Glomerular visceral epithelial cell (primary cell): ENCODE measurements at regions not wholly inside any gene's neighbourhood (a gene's known extent, or its start where the extent isn't known, plus 50 kb on each side); places are given as distances from the start of the nearest gene placed in this dataset.
A peak's percentile ranks its signal among the peaks of the same experiment; 100 is the strongest.

Experiments
- DNase-seq: peaks from one replicate; pipeline ENCODE4 v3.0.0-alpha.2; 2016; ENCODE audit errors: extremely low spot score

DNA sequence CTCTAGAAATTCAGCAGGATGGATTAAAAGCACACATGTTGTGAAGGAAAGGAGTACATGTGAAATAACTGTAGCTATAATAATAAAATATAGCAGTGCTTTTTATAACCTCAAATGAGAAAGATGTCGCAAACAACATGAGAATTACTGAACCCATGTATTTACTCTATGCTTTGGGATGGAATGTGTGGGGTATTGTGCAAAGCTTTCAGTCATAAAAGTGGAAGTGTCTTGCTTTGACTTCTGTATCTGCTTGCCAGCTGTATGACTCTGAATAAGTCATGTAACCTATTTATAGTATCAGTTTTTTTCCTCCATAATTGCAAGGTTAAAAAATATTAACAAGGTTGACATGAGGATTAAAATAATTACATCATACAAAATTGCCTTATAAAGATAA, 519.3 kb upstream of the CADM2 start:
- DNase-seq = no peak

DNA sequence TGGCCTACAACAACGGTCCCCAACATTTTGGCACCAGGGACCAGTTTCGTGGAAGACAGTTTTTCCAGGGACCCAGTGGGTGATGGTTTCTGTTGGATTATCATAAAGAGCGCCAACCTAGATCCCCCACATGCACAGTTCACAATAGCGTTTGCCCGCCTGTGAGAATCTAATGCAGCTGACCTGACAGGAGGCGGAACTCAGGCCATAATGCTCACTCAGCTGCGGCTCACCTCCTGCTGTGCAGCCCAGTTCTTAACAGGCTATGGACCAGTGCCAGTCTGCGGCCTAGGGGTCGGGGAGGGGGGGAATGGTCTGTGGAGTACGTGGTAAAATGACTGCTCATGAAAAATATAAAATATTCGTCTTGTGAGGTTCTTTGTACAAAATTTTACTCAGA, 518.5 kb upstream of the CADM2 start:
- DNase-seq = no peak

DNA sequence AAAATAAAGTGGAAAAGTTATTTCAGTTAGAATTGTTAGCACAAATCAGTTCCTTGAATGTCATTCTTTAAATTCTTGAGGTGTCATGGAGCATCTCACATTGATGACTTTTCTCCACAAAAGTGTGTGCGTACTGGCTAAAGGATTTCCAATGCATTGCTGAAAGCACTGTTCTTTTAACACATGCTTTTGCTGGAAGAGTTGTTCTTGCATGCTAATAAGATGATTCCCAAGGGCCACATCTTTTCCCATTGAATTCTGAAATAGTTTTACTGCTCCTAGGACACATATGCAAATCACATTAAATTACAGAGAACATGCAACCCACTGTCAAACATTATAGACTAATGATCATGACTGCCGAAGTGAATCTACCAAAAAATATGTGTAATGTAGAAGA, 516.3 kb upstream of the CADM2 start:
- DNase-seq = peak; percentile 12

DNA sequence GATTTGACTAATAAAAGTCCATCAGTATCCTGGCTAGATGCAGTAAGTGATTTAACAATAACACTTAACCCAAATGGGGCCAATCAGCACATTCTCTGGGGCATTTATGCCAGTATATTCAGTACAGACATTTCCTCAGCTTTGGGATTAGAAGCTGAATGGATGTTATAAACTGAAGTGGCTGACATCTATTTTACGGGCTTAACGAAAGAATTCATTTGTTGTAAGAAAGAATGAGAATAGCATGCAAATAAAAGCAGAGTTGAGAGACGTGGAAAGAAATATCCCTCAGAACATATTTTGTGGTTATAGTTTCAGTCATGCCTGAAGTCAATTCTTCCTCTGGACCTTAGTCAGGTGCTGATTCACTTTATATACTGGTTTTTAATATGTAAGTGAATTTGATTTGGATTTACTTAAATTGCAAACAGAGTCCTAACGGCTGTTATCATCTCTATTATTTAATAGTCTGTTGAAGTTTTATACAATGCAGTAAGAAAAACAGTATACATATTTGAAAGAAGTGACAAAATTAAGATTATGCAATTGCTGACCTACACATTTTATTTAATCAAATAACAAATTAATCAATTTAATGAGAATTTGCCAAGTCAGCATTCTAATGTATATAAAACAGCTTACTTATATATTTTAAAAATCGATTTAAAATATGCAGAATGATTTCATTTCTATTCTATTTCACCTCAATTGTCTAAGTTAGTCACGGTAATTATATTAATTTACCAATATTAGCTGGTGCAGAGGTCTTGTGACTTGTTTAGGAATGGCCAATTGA, 513.9 kb upstream of the CADM2 start:
- DNase-seq = peak; percentile 8

DNA sequence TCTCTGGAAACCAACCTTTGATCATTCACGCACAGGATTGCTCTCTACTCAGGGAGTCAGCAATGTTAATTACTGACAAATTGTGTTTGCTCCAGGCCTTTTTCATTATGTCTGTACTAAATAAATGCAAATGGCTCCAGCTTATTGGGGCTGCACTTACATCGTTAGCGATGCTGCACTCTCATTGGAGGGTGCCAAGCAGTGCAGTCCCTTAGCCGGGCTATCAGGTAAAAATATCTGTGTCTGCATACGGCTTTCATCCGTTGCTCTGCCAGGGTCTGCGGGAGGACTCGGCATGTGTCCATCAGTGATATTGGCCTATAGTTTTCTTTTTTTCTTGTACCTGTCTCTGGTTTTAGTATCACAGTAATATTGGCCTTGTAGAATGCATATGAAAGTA, 471.5 kb upstream of the CADM2 start:
- DNase-seq = no peak

DNA sequence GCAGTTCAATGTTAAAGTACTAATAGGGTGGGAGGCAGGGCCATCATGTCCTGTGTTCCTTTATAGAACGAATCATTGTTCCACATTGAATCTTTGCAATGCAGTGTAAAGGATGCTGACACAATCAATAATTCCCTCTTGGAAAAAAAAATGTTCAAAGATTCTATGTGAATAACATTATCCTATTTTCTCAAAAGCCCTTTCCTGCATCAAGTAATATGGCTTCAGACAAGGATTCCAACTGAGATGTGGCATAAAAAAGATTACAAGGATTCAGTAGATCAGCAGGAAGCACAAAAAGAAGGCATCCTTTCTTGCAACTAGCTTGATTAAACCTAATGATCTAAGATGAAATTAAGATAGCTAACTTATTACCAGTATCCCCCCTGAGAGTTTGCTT, 454.0 kb upstream of the CADM2 start:
- no peak for DNase-seq

DNA sequence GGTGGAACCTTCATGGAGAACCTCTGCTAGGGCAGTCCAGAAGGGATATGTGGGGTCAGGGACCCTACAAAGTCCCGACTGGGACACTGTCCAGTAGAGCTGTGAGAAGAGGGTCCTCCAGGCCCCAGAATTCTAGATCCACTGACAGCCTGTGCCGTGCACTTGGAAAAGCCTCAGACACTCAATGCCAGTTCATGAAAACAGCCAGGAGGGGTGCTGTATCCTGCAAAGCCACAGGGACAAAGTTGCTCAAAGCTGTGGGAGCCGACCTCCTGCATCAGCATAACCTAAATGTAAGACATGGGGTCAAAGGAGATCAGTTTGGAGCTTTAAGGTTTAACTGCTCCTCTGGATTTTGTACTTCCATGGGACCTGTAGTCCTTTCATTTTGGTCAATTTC, 448.8 kb upstream of the CADM2 start:
- no peak for DNase-seq

DNA sequence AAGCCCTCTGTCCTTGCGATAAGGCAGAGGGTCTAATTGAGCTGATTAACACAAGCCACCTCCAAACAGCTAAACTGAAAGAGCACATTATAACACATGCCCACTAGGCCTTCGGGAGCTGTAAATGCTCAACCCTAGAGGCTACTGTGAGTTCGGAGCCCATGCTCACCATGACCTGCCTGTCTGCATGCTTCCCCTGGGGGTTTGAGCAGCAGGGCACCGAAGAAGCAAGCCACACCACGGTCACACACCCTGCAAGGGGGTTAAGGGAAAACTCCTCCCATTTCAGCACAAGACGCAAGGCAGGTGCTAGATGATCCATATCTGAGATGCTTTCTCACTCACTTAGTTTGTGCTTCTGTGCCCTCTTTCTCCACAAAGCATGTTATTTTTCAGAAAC, 435.9 kb upstream of the CADM2 start:
- no peak for DNase-seq

DNA sequence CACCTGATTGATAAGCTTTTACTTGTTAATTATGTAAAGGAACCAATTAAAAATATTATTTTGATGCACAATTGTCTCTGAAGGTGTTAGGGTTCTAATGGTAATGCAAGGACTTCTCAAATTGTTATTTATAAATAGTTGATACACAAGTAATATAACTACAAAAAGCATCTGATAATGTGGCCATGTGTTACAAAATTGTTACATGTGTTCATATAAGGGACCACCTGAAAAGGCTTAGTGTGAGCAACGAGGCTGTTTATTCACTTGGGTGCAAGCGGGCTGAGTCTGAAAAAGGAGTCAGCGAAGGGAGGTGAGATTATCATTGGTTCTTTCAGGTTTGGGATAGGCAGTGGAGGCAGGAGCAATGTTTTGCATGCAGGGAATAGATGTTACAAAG, 421.9 kb upstream of the CADM2 start:
- DNase-seq = no peak

DNA sequence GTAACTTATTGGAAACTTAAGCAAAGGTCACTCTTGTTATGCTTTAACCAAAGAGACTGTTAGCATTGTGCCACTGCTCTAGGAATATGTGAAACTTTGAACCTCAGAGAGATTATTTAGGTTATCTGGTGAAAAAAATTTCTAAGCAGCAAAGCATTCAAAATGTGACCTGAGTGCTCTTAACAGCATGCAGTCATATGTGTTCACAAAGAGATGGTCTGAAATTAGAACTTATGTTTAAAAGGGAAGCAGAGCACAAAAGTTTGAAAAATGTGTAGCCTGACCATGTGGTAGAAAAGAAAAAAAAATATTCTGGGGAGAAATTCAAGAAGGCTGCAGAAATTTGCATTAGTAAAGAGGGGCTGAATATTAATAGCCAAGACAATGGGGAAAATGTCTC, 420.2 kb upstream of the CADM2 start:
- DNase-seq = no peak

DNA sequence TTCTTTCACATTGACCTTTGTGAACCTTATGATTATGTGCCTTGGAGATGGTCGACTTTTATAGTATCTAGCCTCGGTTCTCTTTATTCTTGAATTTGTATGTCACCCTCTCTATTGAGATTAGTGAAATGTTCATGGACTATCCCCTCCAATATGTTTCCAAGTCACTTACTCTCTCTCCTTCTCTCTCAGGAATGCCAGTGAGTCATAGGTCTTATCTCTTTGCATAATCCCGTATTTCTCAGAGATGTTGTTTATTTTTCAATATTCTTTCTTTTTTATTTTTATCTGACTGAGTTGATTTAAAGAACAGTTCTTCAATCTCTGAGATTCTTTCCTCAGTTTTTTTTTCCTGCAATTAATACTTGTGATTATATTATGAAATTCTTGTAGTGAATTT, 411.6 kb upstream of the CADM2 start:
- DNase-seq = no peak

DNA sequence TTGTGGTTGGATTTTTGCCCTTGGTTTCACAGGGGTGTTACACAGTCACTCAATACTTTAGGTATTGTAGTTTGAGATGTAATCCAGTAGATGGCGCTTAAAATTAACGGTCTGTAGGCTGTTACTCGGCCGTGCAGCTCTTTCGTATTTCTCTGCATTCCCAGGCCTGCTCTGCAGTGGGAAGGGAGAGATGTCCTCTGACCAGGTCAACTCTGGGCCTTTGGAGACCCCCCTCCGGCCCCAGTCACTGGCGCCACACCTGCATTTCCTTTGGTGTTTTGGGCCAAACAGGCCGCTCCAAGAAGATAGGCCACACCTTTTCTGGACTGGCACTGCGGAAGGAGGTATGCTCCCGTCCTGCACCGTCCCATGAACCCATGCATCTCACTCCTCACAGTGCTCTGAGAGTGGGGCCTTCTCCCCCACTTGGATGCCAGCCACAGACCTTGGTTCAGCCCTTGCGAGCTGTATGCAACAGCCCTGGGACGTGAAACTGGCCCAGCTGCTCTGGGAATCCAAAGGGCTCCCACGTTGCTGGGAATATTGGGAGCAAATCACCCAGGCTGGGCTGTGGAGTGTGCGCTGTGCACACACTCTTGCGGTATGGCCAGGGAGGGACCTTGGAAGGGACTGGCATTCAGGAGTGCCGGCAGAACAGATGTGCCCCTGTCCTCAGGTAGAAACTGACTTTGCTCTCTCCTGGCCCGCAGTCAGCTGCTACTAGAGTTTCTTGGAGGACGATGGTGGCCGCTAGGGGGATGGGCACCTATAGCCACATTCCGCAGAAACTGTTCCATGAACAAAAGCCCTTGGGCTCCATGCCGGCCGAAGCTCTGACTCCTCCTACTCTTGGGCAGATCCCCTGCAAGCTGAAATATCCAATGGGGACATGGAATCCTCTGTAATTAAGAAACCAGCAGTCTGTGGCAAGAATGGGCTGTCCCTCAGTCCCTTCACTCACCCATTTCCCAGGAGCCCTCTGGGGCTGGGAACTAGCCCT, 410.5 kb upstream of the CADM2 start:
- peak; percentile 17 for DNase-seq

DNA sequence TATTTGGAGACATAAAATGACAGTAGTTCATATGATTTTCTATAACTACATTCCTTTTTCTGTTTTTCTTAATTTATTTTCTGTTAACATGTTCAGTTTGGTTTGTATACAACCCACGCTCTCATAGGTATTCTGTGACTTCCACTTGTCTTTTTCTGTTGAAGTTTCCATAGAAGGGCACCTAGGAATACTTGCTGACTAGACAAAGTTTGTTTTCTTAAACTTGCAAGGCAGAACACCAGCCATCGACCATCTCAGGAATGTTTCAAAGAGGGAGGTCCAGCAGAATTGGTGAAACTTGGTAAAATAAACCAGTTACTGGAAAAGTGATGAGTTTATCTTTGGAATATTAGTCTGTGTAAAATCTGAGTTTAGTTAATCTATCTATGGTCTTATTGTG, 403.2 kb upstream of the CADM2 start:
- no peak for DNase-seq

DNA sequence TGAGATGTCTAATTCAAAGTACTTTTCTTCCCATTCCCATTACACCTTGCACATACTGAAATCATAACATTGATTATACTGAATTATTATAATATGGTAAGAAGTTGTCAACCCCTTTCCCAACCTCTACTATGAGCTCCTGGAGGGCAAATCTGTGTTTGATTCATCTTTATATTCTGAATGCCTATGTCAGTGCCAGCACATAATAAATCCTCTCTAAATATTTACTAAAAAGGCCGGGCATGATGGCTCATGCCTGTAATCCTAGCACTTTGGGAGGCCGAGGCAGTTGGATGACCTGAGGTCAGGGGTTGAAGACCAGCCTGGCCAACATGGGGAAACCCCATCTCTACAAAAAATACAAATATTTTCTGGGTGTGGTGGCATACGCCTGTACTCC, 392.5 kb upstream of the CADM2 start:
- no peak for DNase-seq

DNA sequence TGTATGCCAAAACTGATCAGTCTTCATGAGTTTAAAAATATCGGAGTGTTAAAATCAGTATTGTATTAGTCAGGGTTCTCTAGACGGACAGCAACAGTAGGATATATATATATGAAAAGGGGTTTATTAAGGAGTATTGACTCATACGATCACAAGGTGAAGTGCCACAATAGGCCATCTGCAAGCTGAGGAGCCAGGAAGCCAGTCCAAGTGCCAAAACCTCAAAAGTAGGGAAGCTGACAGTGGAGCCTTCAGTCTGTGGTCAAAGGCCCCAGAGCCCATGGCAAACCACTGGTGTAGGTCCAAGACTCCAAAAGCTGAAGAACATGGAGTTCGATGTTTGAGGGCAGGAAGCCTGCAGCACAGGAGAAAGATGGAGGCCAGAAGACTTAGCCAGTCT, 391.0 kb upstream of the CADM2 start:
- DNase-seq = no peak

DNA sequence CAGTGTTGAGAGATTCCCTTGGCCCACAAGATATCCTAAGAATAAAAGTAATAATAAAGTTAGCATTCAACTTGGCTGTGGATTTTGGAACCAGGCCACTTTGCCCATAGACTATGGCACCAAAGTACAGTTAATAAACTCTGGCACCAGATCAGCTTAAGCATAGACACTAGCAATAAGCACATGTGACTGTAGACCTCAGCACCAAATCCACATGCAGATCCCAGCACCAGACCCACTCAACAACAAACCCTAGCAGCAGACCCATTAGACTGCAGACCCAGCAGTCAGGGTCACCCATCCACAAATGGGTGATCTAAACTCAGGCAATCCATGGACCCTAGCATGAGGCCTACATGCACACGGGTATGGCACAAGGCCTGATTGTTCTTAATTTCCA, 384.8 kb upstream of the CADM2 start:
- DNase-seq = no peak

DNA sequence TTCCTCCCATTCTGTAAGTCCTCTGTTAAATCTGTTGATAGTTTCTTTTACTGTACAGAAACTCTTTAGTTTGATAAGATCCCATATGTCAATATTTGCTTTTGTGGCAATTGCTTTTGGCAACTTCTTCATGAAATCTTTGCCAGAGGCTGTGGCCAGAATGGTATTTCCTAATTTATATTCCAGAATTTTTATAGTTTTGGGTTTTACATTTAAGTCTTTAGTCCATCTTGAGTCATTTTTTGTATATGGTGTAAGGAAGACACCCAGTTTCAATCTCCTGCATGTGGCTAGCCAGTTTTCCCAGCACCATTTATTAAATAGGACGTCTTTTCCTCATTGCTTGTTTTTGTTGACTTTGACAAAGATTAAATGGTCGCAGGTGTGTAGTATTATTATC, 372.4 kb upstream of the CADM2 start:
- DNase-seq = no peak

DNA sequence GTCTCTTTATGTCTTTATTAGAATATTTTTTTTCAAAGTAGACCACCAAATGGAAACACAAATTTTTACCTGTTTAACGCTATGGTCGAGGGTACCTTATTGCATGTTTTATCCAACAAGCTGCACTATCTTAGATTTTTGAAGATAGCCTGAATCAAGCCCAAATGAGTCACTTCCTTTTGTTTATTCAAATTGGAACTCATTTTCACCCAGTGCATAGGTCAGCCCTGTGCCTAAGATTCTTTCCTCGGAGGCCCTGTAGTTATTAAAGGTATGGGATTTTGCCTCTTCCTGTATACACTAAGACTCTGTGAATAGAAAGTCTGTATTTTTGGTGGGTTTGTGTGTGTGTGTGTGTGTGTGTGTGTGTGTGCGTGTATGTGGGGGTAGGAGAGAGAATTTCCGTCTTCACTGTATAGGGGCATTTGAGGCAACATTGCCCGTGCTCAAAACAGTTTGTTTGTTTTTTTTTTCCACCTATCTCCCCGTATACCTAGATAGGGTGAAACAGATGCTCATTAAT, 358.0 kb upstream of the CADM2 start:
- DNase-seq = no peak

DNA sequence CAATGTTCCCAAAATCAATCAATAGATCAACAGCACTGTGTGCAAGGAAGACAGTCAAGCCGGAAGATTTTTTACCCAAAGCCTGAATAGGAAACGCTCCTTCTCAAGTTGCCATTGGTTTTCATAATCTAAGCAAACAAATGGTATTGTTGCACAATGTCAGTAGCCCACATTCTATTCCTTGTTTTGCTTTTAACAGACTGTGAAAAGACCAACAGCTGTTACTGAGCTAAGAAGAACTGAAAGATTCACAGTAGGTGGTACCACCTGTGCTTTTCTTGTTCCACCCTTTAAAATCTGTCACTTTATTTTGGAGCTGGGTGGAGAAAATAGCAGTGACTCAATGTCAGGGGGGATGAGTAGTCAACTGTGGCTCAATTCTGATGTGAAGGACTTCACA, 357.5 kb upstream of the CADM2 start:
- no peak for DNase-seq

DNA sequence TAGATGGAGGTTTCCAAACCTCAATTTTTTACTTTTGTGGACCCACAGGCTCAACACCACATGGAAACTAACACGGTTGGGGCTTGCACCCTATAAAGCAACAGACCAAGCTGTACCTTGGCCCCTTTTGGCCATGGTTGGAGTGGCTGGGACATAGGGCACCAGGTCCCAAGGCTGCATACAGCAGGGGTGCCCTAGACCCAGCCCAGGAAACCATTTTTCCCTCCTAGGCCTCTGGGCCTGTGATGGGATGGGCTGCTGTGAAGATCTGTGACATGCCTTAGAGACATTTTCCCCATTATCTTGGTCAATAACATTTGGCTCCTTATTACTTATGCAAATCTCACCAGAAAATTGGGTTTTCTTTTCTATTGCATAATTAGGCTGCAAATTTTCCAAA, 337.0 kb upstream of the CADM2 start:
- DNase-seq = no peak

DNA sequence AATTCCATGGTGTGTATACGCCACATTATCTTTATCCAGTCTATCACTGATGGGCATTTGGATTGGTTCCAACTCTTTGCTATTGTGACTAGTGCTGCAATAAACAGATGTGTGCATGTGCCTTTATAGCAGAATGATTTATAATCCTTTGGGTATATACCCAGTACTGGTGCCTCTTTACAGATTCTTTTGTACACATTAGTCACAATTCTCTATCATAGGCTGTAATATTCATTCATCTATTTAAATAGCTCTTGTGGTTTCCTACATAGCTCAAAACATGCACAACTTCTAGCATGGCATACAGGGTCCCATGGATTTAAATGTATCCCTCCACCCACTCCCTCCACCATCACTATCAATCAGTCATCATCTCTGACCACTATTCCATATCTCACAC, 324.1 kb upstream of the CADM2 start:
- DNase-seq = no peak

DNA sequence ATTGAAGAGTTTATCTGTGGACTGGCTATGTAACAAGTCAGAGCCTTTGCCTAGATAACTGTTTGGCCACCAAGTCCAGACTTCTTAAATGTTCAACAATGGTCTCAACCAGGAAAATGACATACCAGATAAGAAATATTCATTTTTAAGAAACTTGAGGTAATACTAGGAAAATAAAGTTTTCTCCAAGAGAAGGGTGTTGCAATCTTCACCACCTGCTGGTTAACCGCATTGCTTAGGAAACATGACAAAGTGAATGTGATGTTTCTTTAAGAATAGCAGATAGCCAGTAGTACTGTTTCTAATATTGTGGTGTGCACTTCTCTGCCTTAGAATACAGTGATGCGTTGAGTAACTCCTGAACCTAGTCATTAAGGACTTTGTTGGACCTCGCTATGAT, 321.5 kb upstream of the CADM2 start:
- DNase-seq = no peak

DNA sequence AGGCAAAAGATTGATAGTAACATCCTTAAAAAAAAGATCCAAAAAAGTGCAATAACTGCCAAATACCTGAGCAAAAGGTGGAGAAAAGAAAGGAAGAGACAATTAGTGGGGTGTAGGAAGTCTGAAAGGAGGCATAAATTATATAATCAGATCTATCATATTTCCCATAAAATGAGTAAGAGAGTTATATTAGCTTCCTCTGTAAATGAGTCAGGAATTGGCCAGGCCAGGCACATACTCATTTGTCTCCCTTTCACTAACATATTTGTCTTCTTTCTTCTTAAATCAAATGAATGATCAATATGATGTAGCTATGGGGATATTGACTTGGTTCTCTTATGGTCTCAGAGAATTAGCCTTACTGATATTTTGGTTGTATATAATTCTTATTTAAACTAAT, 292.3 kb upstream of the CADM2 start:
- DNase-seq = no peak
